GM12873 (cell line): ENCODE measurements at regions not wholly inside any gene's neighbourhood (a gene's known extent, or its start where the extent isn't known, plus 50 kb on each side); places are given as distances from the start of the nearest gene placed in this dataset.

Experiments
- TF ChIP-seq, protein P1 (sequence below): IDR thresholded peaks from 2 replicates; pipeline ENCODE4 v1.5.1; 2012; ENCODE audit warnings: low read depth, mild to moderate bottlenecking, moderate library complexity, low read length, control low read depth; ENCODE audit not compliant: insufficient read depth; ENCODE audit errors: missing control alignments

DNA sequence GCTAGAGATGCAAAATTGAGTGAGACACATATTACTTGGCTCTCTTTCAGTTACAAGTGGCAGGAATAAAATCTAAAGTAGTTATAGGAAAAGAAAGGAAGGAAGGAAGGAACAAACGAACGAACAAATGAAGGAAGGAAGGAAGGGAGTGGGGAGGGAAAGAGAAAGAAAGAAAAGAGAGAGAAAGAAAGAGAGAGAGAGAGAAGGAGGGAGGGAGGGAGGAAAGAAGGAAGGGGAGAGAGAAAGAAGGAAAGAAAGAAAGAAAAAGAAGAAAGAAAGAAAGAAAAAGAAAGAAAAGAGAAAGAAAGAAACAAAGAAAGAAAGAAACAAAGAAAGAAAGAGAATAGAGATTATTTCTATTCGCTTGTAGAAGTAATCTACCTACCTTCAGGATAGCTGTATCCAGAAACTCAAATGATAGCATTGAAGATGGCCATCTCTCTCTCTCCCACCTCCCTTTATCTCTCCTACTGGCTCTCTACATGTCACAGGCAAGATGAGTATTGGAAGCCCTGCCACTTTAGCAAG, 229.7 kb upstream of the TLE3 start:
- TF ChIP-seq, protein P1, sequence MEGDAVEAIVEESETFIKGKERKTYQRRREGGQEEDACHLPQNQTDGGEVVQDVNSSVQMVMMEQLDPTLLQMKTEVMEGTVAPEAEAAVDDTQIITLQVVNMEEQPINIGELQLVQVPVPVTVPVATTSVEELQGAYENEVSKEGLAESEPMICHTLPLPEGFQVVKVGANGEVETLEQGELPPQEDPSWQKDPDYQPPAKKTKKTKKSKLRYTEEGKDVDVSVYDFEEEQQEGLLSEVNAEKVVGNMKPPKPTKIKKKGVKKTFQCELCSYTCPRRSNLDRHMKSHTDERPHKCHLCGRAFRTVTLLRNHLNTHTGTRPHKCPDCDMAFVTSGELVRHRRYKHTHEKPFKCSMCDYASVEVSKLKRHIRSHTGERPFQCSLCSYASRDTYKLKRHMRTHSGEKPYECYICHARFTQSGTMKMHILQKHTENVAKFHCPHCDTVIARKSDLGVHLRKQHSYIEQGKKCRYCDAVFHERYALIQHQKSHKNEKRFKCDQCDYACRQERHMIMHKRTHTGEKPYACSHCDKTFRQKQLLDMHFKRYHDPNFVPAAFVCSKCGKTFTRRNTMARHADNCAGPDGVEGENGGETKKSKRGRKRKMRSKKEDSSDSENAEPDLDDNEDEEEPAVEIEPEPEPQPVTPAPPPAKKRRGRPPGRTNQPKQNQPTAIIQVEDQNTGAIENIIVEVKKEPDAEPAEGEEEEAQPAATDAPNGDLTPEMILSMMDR, result no peak

DNA sequence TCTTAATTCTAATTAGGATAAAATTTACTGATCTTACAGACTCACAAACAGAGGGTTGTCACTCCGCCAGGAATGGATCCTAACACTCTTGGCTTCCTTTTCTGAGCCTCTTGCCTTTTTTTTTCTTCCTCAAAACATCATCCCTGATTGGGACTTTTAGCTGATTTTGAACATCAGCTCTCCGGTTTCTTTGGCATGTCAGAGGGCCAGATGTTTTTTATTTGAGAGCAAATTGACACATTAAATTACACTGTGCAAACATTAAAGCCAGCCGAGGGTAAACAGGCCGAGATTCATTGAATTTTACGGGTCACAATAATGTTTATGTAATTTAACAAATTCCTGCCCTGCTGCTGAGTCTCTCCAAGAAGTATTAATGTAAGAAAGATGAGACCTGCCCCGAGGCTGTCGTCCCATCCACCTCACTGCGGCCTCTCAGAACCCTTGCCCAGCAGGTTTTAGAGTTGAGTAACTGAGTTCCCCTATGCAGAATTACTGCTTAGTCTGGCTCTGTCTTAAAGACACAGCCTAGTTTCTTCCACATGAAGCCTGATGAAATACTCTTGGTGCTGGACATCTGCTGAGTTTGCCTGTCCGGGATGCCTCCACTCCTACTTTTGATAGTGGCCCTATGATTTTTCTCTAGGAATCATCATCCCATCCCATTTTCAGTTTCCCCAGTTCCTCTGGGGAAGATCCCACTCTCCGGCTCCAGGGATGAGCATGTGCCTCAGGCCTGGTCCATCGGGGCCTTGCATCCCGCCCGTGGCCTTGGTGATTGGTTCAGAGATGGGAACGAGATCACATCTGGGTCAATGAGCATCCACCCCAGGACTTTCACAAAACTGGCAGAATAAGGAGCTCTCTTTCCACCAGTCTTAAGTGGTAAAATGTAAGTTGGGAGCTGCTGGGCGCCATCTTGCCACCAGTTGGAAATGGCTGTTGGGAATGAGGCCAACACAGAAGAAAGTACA, 226.6 kb upstream of the TLE3 start:
- TF ChIP-seq, protein P1, result no peak

DNA sequence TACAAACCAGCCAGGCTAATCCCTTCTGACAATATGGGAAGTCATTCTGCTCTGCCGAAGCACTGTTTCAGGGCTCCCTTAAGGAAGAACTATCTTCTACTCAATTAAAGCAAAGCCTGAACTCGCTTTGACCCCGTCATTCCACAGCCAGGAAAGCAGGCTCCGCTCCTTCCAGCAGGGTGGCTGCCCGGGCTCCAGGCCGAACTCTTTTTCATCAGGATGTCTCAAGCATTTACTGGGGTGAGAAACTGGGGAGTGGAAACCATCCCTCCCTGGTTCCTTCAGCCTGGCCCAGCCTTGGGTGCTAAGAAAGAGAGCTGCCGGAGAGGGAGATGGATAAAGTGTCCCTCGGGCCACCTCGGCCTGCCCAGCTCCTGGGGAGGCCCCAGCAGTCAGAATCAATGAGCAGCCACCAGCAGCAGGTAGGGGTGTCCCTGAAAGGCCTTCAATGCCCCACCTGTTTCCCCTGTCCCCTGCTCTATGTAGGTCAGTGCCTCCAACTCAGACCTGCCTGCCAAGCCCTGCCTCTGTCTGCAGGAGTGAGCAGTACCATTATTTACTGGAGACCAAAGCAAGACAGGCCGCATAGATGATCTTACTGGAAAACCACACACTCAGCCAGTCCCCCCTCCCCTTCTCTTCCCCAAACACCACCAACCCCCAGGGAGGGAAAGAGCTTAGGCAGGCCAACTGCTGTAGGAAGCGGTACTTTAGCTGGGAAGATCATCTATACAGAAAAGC, 225.6 kb upstream of the TLE3 start:
- TF ChIP-seq, protein P1, result no peak

DNA sequence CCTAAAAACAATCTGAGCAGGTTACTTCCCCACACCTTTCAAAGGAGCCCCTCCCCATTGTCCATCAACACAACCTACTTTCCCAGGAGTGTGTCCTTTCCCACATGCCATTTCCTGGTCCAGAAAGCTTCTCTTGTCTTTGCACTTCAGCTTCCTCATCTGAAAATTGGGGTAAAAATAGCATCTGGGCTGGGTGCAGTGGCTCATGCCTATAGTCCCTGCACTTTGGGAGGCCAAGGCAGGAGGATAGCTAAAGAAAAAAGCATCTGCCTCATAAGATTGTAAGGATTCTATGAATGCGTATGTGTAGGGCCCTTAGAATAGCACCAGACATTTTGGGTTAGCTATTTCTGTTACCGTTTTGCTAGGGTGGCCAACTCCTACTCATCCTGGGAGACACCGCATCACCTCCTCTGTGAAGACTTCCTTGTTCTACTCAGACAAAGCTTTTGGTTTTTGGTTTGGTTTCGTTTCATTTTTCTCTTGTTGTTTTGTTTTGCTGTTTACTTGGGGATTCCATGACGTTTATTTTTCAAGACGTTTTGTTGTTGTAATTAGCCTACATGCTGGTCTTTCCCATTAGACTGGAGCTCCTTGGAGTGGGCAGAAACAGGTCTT, 224.4 kb upstream of the TLE3 start:
- TF ChIP-seq, protein P1, result no peak

DNA sequence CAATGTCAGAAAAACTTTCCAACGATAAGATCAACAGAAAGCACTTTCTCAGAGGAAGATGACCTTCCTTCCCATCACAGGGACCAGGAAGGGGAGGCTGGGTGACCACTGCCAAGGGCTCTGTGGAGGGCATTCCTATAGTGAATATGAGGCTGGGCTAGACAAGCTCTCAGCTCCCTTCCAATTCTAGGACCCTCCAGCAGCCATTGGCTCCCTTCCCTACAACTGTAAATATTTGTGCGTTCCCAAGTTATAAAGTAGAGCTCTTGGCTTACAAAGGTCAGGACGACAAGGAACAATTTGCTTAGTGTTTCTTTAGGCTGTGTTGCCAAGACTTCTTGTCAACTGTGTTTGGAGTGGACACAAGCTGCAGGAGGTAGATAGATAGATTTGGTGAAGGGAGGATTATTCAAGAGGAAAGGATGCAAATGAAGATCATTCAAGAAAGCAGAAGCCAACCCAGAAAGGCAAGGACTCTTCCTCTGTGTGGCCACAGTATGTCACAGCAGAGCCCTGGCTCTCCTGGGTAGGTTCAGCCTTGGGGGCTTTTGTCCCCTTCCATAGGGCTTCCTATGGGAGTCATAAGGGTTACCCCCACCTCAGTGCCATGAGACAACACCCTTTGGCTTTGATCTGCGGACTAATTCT, 223.6 kb upstream of the TLE3 start:
- TF ChIP-seq, protein P1, result peak; percentile 7

DNA sequence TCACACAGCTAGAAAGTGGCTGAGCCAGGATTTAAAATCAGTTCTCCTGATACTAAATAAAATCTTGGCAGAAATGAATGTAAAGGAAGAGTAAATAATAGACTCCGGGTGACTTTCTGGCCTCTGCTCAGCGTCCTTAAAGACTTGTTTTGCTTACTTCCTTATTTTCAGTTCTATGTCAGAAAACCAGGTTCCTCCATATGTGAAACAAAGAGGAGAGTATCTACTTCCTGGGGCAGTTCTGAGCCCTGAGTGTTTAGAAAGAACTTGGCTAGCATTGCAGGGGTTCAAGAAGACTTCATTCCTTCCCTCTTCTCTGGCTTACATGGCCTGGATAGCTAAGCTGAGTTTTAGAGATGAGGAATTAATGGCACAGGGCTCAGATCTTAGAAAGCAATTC, 222.8 kb upstream of the TLE3 start:
- TF ChIP-seq, protein P1, result no peak
